A549 (cell line): ENCODE measurements at regions not wholly inside any gene's neighbourhood (a gene's known extent, or its start where the extent isn't known, plus 50 kb on each side); places are given as distances from the start of the nearest gene placed in this dataset.

Experiments
- ATAC-seq, 2 experiments: fragments of 200-7000 bp in 1 of 2; fragments of >200 bp in 1 of 2; cut with Nextera tagmentation in 1 of 2; cut with Tn5 transposase in 1 of 2; 3 replicates each; pipeline versions ENCODE4 v1.8.0 to v1.9.1; 2018 to 2020; ENCODE audit warnings: mild to moderate bottlenecking in 1 of 2, moderate library complexity in 1 of 2
- CTCF ChIA-PET: fragments of 300-600 bp; sonication (Branson Sonifier 250); formaldehyde crosslinking; extraction: SDS; loops from one replicate; lab custom pipeline; 2021; ENCODE audit warnings: antibody characterized with exemption, inconsistent platforms; lab: Yijun Ruan, JAX
- POLR2A ChIA-PET: fragments of 350-600 bp; formaldehyde crosslinking; extraction: SDS; loops from one replicate; lab custom pipeline; 2021; ENCODE audit warnings: antibody characterized with exemption, inconsistent platforms; lab: Yijun Ruan, JAX
- DNase-seq, 2 experiments: peaks; one replicate each; pipeline versions ENCODE4 v3.0.0 to v3.0.0-alpha.2; 2011 to 2016; ENCODE audit warnings: low read depth in 1 of 2, low spot score in 1 of 2
- FAIRE-seq: peaks from 2 replicates; lab custom pipeline; 2011; peaks lifted over from hg19 to GRCh38; lab: Jason Lieb, UNC
- H3K27ac ChIP-seq, 2 experiments: fragments of >200 bp; sonication (Bioruptor Twin); formaldehyde crosslinking; 3 replicates each; pipeline ENCODE4 v1.5.1; 2016 to 2017
- H3K4me1 ChIP-seq: fragments of >200 bp; sonication (Bioruptor Twin); formaldehyde crosslinking; 3 replicates; pipeline ENCODE4 v1.6.1; 2016
- H3K4me2 ChIP-seq: fragments of >200 bp; sonication (Bioruptor Twin); formaldehyde crosslinking; 3 replicates; pipeline ENCODE4 v1.6.1; 2016
- H3K4me3 ChIP-seq: fragments of >200 bp; sonication (Bioruptor Twin); formaldehyde crosslinking; 3 replicates; pipeline ENCODE4 v1.5.1; 2016
- H3K9me3 ChIP-seq: fragments of >200 bp; sonication (Bioruptor Twin); formaldehyde crosslinking; 3 replicates; pipeline ENCODE4 v1.6.1; 2016
- ATOH8 ChIP-seq: fragments of 250-450 bp; sonication (Bioruptor Pico); IDR thresholded peaks from 2 replicates; pipeline ENCODE4 v1.5.0; 2020; ENCODE audit warnings: low read depth, mild to moderate bottlenecking, moderate library complexity
- CHD2 ChIP-seq: fragments of 150-350 bp; IDR thresholded peaks from 2 replicates; pipeline ENCODE4 v1.6.1; 2014; ENCODE audit warnings: low read length; ENCODE audit not compliant: partially characterized antibody
- HES2 ChIP-seq: fragments of >200 bp; sonication (Bioruptor Twin); formaldehyde crosslinking; IDR thresholded peaks from 2 replicates; pipeline ENCODE4 v1.6.1; 2016
- HOXA7 ChIP-seq: fragments of 250-450 bp; sonication (Bioruptor Pico); IDR thresholded peaks from 2 replicates; pipeline ENCODE4 v1.5.0; 2020; ENCODE audit warnings: mild to moderate bottlenecking, moderate library complexity
- KDM1A ChIP-seq: fragments of 200-600 bp; sonication (generic); IDR thresholded peaks from 2 replicates; pipeline ENCODE4 v1.6.1; 2016; ENCODE audit warnings: low read depth, mild to moderate bottlenecking
- MAX ChIP-seq: IDR thresholded peaks from 2 replicates; pipeline ENCODE4 v1.6.1; 2012
- MAZ ChIP-seq: fragments of 150-350 bp; IDR thresholded peaks from 2 replicates; pipeline ENCODE4 v1.6.1; 2014; ENCODE audit warnings: antibody characterized with exemption, low read depth, low read length, borderline replicate concordance
- NFE2L2 ChIP-seq: fragments of 150-350 bp; conservative IDR thresholded peaks from 2 replicates; pipeline ENCODE4 v1.6.1; 2014; ENCODE audit warnings: low read length
- RAD21 ChIP-seq, 2 experiments: fragments of >200 bp in 1 of 2; sonication (Bioruptor Twin) in 1 of 2; formaldehyde crosslinking in 1 of 2; IDR thresholded peaks in 1 of 2; conservative IDR thresholded peaks in 1 of 2; 2 replicates in 1 of 2; 3 replicates in 1 of 2; pipeline ENCODE4 v1.6.1; 2012 to 2018; ENCODE audit warnings: inconsistent platforms in 1 of 2
- ZC3H11A ChIP-seq: fragments of 450-650 bp; IDR thresholded peaks from 2 replicates; pipeline ENCODE4 v1.6.1; 2014; ENCODE audit warnings: antibody characterized with exemption, mild to moderate bottlenecking
- WGBS: methylation state at CpG from one replicate; pipeline ENCODE4 v1.1.6; 2017; ENCODE audit errors: missing lambda C conversion rate; 5-methylcytosine and 5-hydroxymethylcytosine counted together

DNA sequence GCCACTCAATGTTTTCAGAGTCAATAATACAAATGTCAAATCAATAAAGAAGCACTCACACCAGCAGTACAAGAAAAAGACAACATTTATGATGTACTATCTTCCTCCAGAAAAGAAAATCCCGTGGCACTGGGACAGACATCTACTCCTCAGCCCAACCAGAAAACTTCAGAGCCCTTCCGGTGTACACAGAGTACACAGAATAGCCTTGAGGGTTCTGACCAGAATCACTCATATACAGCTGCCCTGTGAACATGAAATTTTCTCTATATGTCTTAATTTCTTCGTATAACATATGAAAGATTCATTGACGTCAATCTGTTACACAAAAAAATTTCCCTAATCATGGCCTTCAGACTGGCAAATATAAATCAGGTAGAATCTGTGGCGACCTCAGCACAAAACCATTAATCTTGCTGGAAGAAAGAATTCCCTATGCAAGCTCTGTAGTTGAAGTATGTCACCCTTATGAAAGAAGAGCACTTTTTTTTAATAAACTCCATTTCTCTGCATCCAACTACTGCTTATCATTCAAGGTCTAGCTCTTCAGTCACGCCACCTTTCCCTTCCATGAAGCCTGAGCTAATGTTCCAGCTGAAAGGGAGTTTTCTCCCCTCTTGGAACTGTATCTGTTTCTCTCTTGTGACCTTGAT is 53.8 kb upstream of the PLAAT1 start (continued):
- TF ChIP-seq ATOH8 (CRISPR knock-in tag) (no peak), HOXA7 (CRISPR knock-in tag) (no peak), HES2 (no peak), CHD2 (no peak)

GRCh38 chr3:193190146-193190786 is 50.8 kb upstream of the PLAAT1 start:
- DNase-seq (peak; percentile 4 to 35), FAIRE-seq (no peak), ATAC-seq (peak in 1 of 2 experiments; percentile 73; a peak in 3 of 6 replicates)
- no peaks in the 10 kb centered on the region for H3K4me1 ChIP-seq
- H3K4me3 ChIP-seq, result no peak overlapping the region
- WGBS, result 2% methylated on average over 2 of the region's 2 CpGs
- H3K4me2 ChIP-seq, result no peak overlapping the region
- TF ChIP-seq MAX (no peak), RAD21 (conservative IDR thresholded peaks at IDR 0.05 in 1 of 2, IDR thresholded peaks at IDR 0.05 in 1 of 2) (peak in 1 of 2 experiments; percentile 38; a peak in 2 of 5 replicates), MAZ (no peak), NFE2L2 (no peak), KDM1A (no peak), CHD2 (no peak), ZC3H11A (no peak)
- H3K27ac ChIP-seq, result no peak overlapping the region
- H3K9me3 ChIP-seq, result no peaks in the 10 kb centered on the region
- CTCF ChIA-PET, result no interaction called here
- POLR2A ChIA-PET, result no interaction called here
